ENCODE measurements at regions not wholly inside any gene's neighbourhood (a gene's known extent, or its start where the extent isn't known, plus 50 kb on each side); places are given as distances from the start of the nearest gene placed in this dataset.

DNA sequence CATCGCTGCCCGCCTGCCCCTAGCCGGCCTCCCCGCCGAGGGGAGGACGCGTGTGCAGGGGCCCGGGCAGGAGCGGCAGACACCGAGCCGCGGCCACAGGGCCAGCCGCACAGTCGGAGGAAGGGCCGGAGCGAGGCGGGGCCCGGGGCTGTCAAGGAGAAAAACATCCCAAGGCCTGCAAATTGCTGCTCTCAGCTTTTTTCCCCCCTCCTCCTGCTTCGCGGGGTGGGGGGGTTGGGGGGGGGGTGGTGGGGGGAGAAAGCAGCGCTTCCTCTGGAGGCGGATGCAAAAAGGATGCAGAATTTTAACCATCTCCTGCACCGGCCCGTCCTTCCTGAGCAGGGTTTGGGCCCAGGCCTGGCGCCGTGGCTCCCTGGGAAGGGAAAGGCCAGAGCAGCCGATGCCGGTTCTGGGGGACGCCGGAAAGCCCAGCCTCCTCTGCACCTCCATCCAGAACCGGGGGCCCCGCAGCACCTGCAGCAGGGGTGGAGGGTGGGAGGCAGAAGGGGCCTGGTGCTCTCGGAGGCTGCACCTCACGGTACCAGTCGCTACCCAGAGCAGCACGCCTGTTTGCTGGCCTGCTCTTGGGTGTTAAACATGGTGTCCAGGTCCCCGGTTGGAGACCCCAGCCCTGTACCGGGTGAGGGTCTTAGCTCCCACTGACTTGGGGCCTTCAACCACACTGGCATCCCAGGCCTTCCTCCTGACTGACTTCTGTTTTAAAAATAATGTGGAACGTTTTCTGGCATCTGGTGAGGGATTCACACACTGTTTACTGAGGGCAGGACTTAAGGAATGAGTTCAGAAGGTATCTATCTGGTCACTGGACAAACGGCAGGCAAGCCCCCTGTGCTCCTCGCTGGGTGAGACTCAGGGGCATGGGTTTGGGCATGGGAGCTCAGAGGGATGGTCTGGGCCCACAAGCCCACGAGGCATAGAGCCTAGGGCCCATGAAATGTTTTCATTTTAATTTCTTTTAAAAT, 77.4 kb upstream of the WNT7B start:
- no peak for DNase-seq

DNA sequence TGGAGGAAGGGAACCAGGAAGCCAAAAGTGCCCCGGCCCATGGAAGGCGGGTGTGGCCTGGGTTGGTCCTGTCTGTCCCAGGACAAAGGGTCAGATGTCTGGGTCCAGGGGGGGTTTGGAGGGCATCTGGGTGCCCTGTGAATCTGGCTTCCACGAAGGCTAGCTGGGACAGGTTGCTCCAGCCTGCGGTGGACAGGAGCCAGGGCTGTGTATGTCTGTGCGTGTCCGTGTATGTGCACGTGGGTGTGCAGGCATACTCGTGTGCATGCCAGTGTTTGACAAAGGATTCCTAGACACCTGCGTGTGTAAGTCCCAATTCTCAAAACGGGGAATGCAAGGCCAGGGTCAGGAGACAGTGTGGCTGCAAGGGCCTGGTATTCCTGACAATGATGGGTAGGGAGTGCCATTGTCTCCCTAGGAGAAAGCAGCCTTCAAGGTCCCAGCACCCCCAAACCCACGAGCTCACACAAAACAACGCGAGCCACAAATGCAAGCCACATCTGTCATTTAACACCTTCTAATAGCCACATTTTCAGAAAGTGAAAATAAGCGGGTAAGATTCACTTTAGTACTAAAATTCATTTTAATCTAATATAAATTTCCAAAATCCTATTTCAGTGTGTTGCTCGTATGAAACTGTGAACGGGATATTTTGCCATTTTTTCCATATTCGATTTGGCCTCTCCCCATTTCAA, 78.4 kb upstream of the WNT7B start:
- no peak for DNase-seq

GRCh38 chr22:46055911-46056545, 79.1 kb upstream of the WNT7B start:
- no peak for DNase-seq

DNA sequence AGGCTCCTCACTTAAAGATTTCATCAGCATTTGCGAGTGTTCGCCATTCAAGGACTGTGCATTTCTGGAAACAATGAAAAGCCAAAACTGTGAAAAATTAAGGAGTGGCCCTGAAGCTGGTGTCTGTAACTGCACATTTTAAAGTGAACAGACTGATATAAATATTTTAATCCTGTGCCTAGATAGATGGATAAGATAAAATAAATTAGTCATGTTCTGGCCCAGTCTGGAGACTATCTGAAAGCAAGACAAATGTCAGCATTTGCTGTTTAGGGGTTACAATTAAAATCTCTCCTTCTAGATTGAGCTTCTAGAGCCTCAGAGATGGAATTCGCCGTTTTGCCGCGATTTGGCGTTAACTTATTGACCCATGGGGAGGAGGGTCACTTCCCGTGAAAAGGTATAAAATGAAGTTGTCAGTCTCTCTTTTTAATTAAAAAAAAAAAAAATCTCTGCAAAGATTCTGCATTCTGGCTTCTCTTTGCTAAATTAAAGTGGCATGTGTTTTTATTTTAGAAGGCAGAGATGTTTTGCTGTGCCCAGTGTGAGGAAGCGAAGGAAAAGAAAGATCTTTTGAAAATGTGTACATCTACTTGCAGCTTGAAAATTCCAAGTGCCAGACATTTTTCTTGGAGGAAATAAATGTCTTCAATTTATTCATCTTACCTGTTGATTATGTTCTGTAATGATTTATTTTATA, 79.7 kb upstream of the WNT7B start:
- no peak for DNase-seq

GRCh38 chr22:46057246-46058090, 80.5 kb upstream of the WNT7B start:
- no peak for DNase-seq

DNA sequence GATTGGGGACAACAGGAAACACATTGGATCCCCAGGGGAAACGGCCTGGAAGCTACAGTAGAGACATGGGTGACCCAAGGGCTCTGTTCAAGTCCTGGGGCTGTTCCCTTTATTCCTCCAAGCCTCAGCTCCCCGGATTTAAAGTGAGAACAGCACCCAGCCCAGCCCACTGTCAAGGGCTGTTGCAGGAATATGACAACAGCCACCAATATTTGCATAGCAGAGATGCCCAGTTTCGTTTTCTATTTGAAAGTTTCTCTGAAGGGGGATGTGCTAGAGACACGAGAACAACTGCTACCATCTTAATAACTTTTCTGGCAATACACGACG, 81.1 kb upstream of the WNT7B start:
- DNase-seq, result no peak

DNA sequence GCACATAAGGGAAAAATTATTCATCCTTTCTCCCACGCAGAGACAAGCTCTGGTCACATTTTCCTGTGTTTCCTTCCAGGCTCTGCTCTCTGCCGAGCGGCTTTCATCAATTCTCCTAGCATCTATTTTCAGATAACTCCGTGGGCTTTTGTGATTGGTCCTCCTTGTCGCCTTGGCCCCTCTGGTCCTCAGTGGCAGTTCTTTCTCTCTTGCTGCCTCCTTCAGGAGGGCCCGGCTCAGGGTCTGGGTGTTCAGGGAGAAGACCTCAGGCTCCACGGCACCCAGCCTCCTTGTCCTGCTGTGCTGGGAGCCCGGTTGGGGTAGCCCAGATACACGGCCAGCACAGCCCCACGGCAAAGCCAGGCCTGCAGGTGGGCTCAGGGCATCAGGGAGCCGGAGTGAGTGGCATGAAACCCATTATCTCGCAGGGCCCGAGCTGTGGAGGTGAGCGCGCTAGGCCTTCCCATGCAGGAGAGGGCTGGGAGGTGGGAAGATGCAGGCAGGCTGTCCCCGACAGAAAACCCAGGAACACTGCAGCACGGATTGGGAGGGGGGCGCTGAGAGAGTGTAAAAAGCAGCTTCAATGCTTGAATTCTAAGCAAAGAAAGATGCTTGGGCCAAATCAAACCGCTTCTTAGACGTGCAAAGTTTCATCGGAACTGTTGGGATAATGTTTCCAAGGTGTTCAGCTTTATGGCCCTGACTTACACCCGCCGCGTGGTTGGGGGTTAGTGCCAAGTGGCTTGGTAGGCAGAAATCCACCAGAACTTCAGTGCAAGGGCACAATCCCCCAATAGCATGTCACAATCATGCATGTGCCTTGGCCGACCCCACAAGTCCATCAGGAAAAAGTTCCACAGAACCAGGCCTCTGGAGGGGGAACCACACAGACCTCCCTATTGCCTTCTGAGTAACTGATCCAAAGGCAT, 81.9 kb upstream of the WNT7B start:
- no peak for DNase-seq

- DNase-seq, result no peak
These were observed 83.5 kb upstream of the WNT7B start for GRCh38 chr22:46060292-46061123.

DNA sequence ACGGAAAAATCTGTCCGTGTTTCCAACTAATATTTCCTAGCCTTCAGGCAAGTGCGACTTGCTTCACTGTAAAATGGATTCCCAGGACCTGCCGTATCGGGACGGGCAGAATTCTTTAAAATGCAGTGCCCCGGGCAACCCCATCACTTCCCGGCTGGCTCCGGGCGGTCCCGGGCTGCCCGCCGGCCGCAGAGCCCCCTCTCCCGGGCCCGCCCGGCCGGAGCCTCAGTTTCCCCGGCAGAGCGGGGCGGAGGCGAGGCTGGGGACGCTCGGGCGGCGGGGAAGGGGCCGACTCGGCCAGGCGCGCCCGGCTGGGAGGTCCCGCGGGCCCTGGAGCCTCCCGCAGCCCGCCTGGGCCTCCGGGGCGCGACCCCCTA, 84.2 kb upstream of the WNT7B start:
- no peak for DNase-seq

- DNase-seq, result no peak
These were observed 84.7 kb upstream of the WNT7B start for GRCh38 chr22:46061501-46062231.

GRCh38 chr22:46062232-46062615, 85.3 kb upstream of the WNT7B start:
- no peak for DNase-seq

DNA sequence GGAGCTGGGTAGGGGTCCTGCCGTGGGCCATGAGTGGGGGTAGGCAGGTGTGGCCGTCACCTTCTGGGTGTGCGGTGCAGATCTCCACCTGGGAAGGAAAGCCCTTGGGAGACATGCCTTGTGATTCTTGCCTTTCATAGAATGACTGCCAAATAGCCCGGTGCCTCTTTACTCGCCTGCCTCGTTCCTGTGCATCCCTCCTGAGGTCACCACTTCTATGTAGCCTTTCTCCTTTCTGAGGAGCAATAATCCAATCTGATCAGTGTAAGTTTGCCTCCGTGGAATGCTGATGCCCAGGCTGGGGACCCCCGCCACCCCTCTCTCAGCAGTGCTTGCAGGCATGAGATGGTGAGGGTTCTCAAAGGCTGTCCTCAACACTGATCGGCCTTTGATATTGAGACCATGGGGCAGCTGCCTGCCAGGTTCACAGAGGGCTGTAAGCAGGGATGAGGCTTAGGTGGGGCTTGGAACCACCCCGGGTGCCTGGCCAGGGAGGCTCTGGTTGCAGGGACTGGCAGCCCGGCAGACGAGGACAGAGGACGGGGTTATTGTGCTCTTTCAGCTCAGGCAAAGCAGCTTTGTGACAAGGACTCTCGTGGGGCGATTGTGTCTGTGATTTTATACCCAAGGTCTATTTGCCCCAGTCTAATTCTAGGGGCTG, 86.1 kb upstream of the WNT7B start:
- no peak for DNase-seq

GRCh38 chr22:46063846-46064227, 86.5 kb upstream of the PPARA start:
- DNase-seq, result no peak

GRCh38 chr22:46064228-46064965, 85.9 kb upstream of the PPARA start:
- no peak for DNase-seq

DNA sequence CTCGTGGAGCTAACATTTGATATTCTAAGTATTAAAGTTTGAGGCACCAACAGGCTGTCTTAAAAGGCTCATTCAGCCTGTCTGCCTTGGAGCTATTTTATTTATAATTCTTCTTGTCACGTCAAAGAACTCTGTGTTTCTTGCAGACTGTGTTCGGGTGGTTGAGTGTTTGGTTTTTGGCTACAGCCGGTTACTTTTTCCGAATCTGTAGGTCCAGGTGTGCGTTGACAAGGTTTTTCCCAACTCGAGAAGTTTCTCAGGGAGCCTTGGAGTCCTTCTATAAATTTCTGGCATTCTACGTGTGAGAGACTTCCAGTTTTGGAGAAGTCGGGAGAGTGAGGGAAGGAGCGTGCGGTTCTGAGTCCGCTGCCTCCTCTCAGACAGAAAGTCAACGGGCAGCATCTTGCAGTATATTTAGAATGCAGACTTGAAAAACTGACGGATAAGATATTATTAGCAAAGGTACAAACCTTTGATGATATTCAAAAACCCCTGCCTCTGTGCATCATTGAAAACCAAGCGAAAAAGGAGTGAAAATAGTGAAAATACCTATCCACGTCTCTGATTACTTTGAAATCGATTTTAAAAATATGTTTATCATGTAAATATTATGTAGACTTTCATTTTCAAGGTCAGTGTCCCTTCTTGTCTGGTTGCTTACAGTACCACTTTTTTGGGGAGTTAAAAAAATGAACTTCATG, 85.2 kb upstream of the PPARA start:
- DNase-seq, result no peak

GRCh38 chr22:46065691-46066454, 84.5 kb upstream of the PPARA start:
- no peak for DNase-seq

DNA sequence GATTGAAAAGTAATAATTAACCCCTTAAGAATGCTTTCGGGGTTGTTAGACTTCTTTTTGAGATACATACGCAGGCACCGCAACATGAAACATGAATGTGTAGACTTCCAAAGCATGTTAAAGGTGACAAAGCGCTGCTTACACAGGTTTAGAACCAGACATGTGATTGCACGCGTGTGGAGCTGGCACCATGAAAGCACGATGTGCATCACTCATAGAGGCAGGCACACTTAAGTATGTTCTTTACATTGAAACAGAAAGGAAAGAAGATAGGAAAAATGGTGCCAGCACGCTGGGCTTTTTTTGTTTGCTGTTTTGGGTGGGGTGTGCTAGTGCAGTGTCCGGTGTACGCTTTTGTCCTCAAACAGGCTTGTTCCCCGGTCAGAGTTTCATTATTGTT, 83.6 kb upstream of the PPARA start:
- no peak for DNase-seq
